Suprapubic skin (tissue), 4 donors: ENCODE measurements at regions not wholly inside any gene's neighbourhood (a gene's known extent, or its start where the extent isn't known, plus 50 kb on each side); places are given as distances from the start of the nearest gene placed in this dataset.

ENCODE experiments used
- CTCF ChIP-seq, 2 donors: fragments of 200-600 bp in 1 of 2; fragments of 450-650 bp in 1 of 2; sonication (generic) in 1 of 2; IDR thresholded peaks; one replicate each; pipeline ENCODE4 v1.5.1; 2016 to 2019; ENCODE audit warnings: antibody characterized with exemption in 2 of 2, mild to moderate bottlenecking in 1 of 2, moderate library complexity in 1 of 2
- EP300 ChIP-seq: sonication (generic); formaldehyde crosslinking; IDR thresholded peaks from one replicate; pipeline ENCODE4 v1.6.1; 2017; ENCODE audit warnings: antibody characterized with exemption
- POLR2A ChIP-seq, 2 donors: fragments of 450-650 bp; IDR thresholded peaks; one replicate each; pipeline ENCODE4 v1.6.1; 2017; ENCODE audit warnings: antibody characterized with exemption in 2 of 2, mild to moderate bottlenecking in 2 of 2, moderate library complexity in 2 of 2
- POLR2AphosphoS5 ChIP-seq, 3 donors: sonication (generic); formaldehyde crosslinking; IDR thresholded peaks; one replicate each; pipeline ENCODE4 v1.6.1; 2017; ENCODE audit warnings: antibody characterized with exemption in 3 of 3

- TF ChIP-seq CTCF (IDR thresholded peaks at IDR 0.05) (no peak), POLR2AphosphoS5 (IDR thresholded peaks at IDR 0.05) (no peak), EP300 (no peak), POLR2A (IDR thresholded peaks at IDR 0.05) (no peak)
These were observed 396.0 kb downstream of the IRS2 start for GRCh38 chr13:109390391-109390790.
